ENCODE measurements at regions not wholly inside any gene's neighbourhood (a gene's known extent, or its start where the extent isn't known, plus 50 kb on each side); places are given as distances from the start of the nearest gene placed in this dataset.
"Not testable (repeated sequence)": the region's sequence is repeated elsewhere in the genome, so short reads cannot be mapped to it uniquely, and the experiment has no call there.

GRCh38 chr16:15204571-15204970, 110.5 kb upstream of the RRN3 start:
- not testable (repeated sequence) for TF ChIP-seq CTCF (IDR thresholded peaks at IDR 0.05); POLR2A (IDR thresholded peaks at IDR 0.05); EP300 (IDR thresholded peaks at IDR 0.05; ENCODE audit: low read depth); POLR2AphosphoS5 (IDR thresholded peaks at IDR 0.05)
